ENCODE measurements at regions not wholly inside any gene's neighbourhood (a gene's known extent, or its start where the extent isn't known, plus 50 kb on each side); places are given as distances from the start of the nearest gene placed in this dataset.
"Not testable (repeated sequence)": the region's sequence is repeated elsewhere in the genome, so short reads cannot be mapped to it uniquely, and the experiment has no call there.

- DNase-seq = no peak
Measured at GRCh38 chr13:18991060-18991459, 190.6 kb downstream of the TUBA3C start.

GRCh38 chr13:18978447-18978846 is 203.2 kb downstream of the TUBA3C start:
- DNase-seq = no peak

GRCh38 chr13:18977857-18978256 is 203.8 kb downstream of the TUBA3C start:
- no peak for DNase-seq

GRCh38 chr13:18971576-18972219 is 209.9 kb downstream of the TUBA3C start:
- DNase-seq = no peak

DNA sequence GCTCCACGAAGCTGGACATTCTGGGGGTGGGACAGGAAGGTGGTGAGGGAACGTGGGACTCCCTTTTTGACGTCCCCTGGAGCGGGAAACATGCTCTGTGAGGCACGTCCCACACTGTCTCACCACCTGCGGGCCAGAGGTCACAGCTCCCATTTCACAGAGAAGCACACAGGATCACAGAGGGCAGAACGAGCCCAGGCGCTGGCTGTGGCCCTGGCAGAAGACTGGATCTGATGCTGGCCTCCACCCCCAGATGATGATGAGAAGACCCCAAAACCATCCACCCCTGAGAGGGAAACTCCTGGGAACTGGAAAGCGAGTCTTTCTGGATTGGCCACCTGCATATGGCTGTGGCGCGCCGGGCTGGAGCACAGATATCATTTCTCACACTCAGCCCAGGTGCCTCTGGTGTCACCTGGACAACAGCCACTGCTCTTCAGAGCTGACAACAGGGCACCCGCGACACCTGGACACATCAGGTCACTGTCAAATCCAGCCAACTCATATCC is 216.2 kb downstream of the TUBA3C start:
- DNase-seq = no peak

DNA sequence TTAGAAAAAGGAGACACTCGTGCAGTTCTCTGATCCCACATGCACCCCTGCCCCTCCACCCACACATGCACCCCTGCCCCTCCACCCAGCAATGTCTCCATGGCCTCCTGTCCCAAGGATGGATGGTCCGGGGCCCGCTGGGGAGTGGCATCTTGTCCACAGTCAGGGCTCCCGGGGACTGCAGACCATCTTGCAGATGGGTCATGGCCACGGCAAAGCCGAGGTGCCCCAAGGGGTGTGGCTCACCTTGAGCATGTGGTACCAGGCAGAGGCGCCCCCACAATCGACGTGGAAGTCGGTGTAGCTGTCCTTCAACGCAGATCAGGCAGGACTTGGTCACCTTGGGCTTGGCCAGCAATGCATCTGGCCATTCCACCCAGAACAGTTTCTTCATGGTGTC is 216.7 kb downstream of the TUBA3C start:
- no peak for DNase-seq

DNA sequence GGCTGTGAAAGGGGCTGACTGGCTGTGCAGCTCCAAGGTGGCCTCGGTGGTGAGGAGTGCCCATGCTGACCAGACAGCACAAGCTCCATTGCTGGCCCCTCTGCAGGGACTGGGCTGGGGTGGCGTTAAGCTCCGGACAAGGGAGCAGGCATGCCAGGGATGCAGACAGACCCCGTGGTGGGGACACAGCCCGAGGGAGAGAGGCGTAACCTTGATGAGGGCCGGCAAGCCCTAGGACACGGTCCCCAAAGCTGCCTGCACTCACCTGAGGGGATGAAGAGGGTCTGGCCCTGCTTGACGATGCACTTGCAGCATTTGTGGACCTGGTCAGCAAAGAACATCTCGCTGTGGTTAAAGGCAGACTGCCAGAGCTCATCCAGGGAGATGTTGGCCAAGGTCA is 217.9 kb downstream of the TUBA3C start:
- DNase-seq = not testable (repeated sequence)

- no peak for DNase-seq
Measured at GRCh38 chr13:18962168-18962734, 219.4 kb downstream of the TUBA3C start.

DNA sequence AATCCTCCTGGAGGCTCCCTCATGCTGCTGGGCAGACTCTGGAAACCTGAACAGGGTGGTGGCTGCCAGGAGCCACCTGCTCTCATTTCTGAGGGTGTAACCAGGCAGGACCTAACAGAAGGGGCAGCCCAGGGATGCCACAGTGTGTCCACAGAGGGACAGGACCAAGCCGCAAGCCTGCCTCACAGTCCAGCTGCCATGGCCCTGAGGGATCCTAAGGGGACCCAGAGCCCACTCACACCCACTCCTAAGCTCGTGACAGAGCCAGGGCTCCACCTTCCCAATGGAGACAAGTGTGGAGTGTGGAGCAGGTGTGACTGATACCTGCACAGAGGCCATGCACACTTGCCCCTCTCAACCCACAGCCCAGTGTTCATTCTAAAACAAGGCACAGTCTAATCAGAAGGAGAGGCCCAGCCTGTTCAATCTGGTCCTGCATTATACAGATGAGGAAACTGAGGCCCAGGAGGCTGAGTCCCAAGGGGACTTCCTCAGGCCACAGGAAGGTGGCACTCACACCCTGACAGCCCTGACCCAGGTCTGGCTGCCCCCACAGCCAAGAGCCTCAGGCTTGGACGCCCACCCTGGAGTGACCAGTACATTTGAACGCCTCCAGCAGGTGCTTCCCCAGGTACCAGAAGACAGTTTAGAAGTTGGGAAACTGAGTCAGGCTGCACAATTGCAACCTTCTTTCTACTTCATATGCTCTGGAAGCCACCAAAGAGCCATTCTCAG is 220.1 kb downstream of the TUBA3C start:
- DNase-seq = no peak

- DNase-seq = no peak
Measured at GRCh38 chr13:18960637-18961227, 220.9 kb downstream of the TUBA3C start.

- no peak for DNase-seq
Measured at GRCh38 chr13:18959996-18960395, 221.6 kb downstream of the TUBA3C start.

GRCh38 chr13:18959229-18959628 is 222.4 kb downstream of the TUBA3C start:
- no peak for DNase-seq

DNA sequence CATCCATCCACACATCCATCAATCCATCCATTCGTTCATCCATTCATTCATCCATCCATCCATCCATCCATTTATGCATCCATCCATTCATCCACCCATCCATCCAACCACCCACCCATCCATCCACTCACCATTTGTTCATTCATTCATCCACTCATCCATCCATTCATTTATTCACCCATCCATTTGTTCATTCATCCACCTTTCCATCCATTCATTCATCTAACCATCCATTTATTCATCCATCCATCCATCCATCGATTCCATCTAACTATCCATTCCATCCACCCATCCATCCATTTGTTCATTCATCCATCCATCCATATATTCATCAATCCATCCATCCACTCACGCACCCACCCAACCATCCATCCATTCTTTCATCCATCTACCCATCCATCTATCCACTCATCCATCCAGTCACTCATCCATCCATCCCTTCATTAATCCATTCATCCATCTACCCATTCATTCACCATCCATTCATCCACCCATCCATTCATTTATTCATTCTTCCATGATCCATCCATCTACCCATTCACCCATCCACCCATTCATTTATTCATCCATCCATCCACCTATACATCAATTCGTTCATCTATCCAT is 225.0 kb downstream of the TUBA3C start:
- DNase-seq = no peak

- DNase-seq = no peak
Measured at GRCh38 chr13:18954254-18954653, 227.4 kb downstream of the TUBA3C start.

DNA sequence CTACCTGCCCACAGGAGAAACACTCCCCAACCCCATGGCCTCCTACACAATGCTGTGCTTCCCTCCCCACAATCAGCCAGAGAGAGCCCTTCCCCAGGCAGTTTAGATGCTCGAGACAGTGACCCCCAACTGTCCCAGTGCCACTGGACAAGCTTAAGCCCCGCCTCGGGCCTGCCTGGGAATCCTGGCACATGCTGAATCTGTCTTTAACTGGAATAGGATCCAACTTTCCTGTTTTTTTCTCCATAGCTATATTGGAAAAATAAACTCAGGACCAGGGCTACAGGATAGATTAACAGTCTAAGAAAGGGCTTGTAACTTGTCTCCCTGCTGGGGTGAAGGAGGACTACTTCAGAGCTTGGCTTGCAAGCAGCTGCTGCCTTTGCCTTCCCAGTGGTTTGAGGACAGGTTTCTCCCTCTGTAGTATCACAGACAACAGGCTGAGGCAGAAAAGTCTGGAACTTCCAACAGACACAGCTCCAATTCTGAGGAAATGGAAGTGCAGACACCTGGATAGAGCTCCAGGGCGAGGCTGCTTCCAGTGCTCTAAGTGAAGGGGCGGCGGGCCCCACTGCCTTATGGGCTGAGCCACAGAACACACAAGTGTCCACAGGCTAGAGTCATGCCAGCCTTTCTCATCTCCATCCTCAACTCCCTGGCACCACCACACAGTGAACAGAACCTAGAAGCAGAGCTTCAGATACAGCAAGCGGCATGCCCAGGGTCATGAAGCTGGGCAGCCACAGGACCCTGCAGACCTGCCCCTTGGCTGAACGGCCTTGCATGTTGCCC is 228.3 kb downstream of the TUBA3C start:
- DNase-seq = no peak

DNA sequence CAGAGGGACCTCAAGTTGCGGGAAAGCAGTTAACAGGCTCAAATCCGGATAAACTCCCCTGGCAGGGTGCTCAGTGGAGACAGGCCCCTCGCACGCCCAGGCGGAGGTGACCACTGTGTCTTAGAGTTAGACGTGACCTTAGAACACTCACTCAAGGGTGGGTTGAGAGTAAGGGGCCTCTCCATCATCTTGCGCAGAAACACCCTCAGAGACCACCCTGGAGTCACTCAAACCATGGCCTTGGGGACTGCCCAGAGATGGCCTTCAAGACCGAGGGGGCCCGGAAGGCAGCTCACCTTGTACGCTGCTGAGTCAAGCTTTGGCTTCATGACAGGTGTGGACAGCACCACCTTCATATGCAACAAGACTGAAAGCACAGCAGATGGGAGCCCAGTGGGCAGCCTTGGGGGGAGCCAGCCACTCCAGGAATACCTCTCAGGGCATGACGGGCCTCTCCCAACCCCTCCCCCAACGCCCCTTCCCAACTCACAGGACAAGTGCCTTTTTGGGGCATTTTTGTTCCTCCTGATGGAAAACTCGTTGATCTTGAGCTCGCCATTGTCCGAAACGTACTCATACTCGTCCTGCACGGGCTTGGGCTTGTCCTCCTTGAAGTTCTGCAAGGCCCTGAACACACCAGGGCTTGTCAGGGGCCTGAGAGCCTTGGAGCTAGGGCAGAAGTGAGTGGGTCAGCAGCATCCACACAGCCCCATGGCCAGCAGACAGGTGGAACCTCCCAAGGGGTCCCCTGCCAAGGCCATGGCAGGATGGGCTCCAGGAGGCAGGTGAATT is 229.2 kb downstream of the TUBA3C start:
- no peak for DNase-seq

- no peak for DNase-seq
Measured at GRCh38 chr13:18951412-18951811, 230.2 kb downstream of the TUBA3C start.

GRCh38 chr13:18949970-18950369 is 231.7 kb downstream of the TUBA3C start:
- no peak for DNase-seq

DNA sequence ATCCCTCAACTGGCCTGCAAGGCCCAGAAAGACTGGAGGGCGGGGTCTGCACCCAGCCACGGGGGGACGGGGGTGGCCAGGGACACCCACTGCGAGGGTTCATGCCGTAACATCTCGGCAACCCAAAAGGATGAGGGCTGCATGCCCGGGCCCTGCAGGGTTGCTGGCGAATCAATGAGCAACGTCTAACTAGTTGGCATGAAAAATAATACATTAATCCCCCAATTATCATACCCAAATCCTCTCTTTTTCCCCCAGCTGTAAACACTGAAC is 232.2 kb downstream of the TUBA3C start:
- DNase-seq = no peak

DNA sequence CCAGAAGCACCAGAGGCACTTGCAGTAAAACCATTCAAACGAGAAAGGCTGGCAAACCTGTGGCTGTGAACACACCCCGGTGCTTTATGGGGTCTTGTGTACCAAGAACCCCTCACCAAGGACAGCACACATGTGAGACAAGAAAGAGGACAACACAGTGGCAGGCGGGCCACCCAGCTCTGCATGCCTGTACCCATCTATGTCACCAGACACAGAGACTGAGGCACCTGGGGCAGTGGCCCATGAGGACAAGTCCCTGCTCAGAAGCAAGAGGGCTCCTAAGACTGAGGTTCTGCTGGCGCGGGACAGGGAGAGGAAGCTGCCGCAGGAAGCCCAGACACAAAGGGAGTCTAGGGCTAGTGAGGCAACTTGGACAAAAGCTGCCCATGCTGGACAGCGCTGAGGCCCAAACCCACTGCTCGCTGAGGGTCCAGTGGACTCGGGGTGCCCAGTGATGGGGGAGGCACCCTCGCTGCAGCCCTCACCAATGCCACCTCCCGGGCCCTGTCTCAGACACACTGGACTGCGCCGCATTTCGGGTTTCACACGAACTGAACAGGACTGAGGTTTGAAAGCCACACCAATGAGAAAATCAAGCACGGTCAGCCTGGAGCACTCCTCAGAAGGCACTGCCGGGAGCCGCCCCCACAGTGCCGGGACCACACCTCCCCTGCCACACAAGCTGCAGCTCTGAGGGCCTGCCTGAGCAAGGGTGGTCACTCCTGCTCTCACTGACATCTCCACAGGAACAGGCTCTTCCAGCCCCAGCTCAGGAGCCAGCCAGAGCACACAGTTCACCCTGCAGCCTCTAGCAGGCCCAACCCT is 232.7 kb downstream of the TUBA3C start:
- DNase-seq = no peak
